ENCODE measurements at regions not wholly inside any gene's neighbourhood (a gene's known extent, or its start where the extent isn't known, plus 50 kb on each side); places are given as distances from the start of the nearest gene placed in this dataset.

DNA sequence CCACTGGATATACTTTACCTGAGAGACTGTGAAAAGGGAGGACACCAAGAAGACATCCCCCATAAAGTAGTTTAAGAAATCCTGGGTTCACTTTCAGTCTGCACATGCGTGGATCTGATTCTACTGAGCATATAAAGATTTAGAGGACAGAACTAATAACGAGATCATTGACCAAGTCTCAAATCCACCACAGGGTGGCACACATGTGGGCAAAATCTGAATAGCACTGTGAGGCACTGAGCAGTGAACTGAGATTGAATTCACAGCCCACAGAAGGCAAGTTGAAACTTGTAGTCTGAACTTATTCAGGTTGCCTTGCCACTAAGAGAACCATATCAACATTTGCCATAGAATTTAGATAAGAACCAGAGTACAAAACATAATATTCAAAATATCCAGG lies 818.6 kb downstream of the GRID1 start:
- TF ChIP-seq CTCF (IDR thresholded peaks at IDR 0.05; ENCODE audit: insufficient read depth, low read depth, low read length) (peak; percentile 37), EZH2 (IDR thresholded peaks at IDR 0.05; ENCODE audit: insufficient read depth, low read length) (no peak)
